ENCODE measurements at regions not wholly inside any gene's neighbourhood (a gene's known extent, or its start where the extent isn't known, plus 50 kb on each side); places are given as distances from the start of the nearest gene placed in this dataset.

- H3K9me3 ChIP-seq (ENCODE audit: control insufficient read depth in 2 of 2, insufficient read depth in 1 of 2, low read length in 1 of 2) = no peaks in the 10 kb centered on the region
- 97% methylated on average over 4 of the region's 4 CpGs for WGBS
- no peaks in the 10 kb centered on the region for H3K4me1 ChIP-seq (ENCODE audit: control insufficient read depth in 2 of 2, insufficient read depth in 2 of 2, low read length in 2 of 2)
- H3K36me3 ChIP-seq (ENCODE audit: control insufficient read depth in 2 of 2, insufficient read depth in 2 of 2, low read length in 1 of 2) = no peaks in the 10 kb centered on the region
- DNase-seq (ENCODE audit: low read depth in 6 of 9, low spot score in 9 of 9) = no peak
- H3K27ac ChIP-seq (ENCODE audit: low read depth in 1 of 2, low read length in 1 of 2) = no peak overlapping the region
- H3K27me3 ChIP-seq (ENCODE audit: control insufficient read depth in 2 of 2, insufficient read depth in 1 of 2, low read length in 1 of 2) = no peaks in the 10 kb centered on the region
- no peak overlapping the region for H3K4me3 ChIP-seq (ENCODE audit: low read length in 2 of 2)
Measured at GRCh38 chr10:9003122-9003521, 948.6 kb downstream of the GATA3 start.

- WGBS = 95% methylated on average over 6 of the region's 6 CpGs
- no peak for DNase-seq (ENCODE audit: low read depth in 6 of 9, low spot score in 9 of 9)
- no peaks in the 10 kb centered on the region for H3K4me1 ChIP-seq (ENCODE audit: control insufficient read depth in 2 of 2, insufficient read depth in 2 of 2, low read length in 2 of 2)
- no peaks in the 10 kb centered on the region for H3K27me3 ChIP-seq (ENCODE audit: control insufficient read depth in 2 of 2, insufficient read depth in 1 of 2, low read length in 1 of 2)
- no peak overlapping the region for H3K4me3 ChIP-seq (ENCODE audit: low read length in 2 of 2)
- H3K36me3 ChIP-seq (ENCODE audit: control insufficient read depth in 2 of 2, insufficient read depth in 2 of 2, low read length in 1 of 2) = no peaks in the 10 kb centered on the region
- H3K9me3 ChIP-seq (ENCODE audit: control insufficient read depth in 2 of 2, insufficient read depth in 1 of 2, low read length in 1 of 2) = no peaks in the 10 kb centered on the region
- H3K27ac ChIP-seq (ENCODE audit: low read depth in 1 of 2, low read length in 1 of 2) = no peak overlapping the region
Measured at GRCh38 chr10:9004736-9005135, 950.2 kb downstream of the GATA3 start.

- H3K36me3 ChIP-seq (ENCODE audit: control insufficient read depth in 2 of 2, insufficient read depth in 2 of 2, low read length in 1 of 2) = no peaks in the 10 kb centered on the region
- no peaks in the 10 kb centered on the region for H3K27me3 ChIP-seq (ENCODE audit: control insufficient read depth in 2 of 2, insufficient read depth in 1 of 2, low read length in 1 of 2)
- H3K4me1 ChIP-seq (ENCODE audit: control insufficient read depth in 2 of 2, insufficient read depth in 2 of 2, low read length in 2 of 2) = peaks cover 0 to 3% of the 10 kb centered on the region in 2 donors
- no peaks in the 10 kb centered on the region for H3K9me3 ChIP-seq (ENCODE audit: control insufficient read depth in 2 of 2, insufficient read depth in 1 of 2, low read length in 1 of 2)
- no peak overlapping the region for H3K4me3 ChIP-seq (ENCODE audit: low read length in 2 of 2)
- WGBS = 86% methylated on average over 9 of the region's 9 CpGs
- no peak for DNase-seq (ENCODE audit: low read depth in 6 of 9, low spot score in 9 of 9)
- H3K27ac ChIP-seq (ENCODE audit: low read depth in 1 of 2, low read length in 1 of 2) = no peak overlapping the region
Measured at GRCh38 chr10:9009505-9009904, 955.0 kb downstream of the GATA3 start.

- Histone ChIP-seq H3K4me1 (ENCODE audit: control insufficient read depth in 2 of 2, insufficient read depth in 2 of 2, low read length in 2 of 2) (peaks cover 0 to 3% of the 10 kb centered on the region in 2 donors), H3K27me3 (ENCODE audit: control insufficient read depth in 2 of 2, insufficient read depth in 1 of 2, low read length in 1 of 2) (no peaks in the 10 kb centered on the region), H3K4me3 (ENCODE audit: low read length in 2 of 2) (no peak overlapping the region), H3K27ac (ENCODE audit: low read depth in 1 of 2, low read length in 1 of 2) (peak overlapping the region; percentile 31 to 41), H3K9me3 (ENCODE audit: control insufficient read depth in 2 of 2, insufficient read depth in 1 of 2, low read length in 1 of 2) (no peaks in the 10 kb centered on the region), H3K36me3 (ENCODE audit: control insufficient read depth in 2 of 2, insufficient read depth in 2 of 2, low read length in 1 of 2) (no peaks in the 10 kb centered on the region)
- WGBS = 4% methylated on average over 1 of the region's 1 CpG
- DNase-seq (ENCODE audit: low read depth in 6 of 9, low spot score in 9 of 9) = peak; percentile 18 to 86 (median 60)
Measured at GRCh38 chr10:9010093-9010492, 955.6 kb downstream of the GATA3 start.

GRCh38 chr10:9010931-9011670, 956.6 kb downstream of the GATA3 start:
- no peak for DNase-seq (ENCODE audit: low read depth in 6 of 9, low spot score in 9 of 9)
- WGBS = 78% methylated on average over 5 of the region's 5 CpGs

GRCh38 chr10:9012312-9012711, 957.8 kb downstream of the GATA3 start:
- no peaks in the 10 kb centered on the region for H3K9me3 ChIP-seq (ENCODE audit: control insufficient read depth in 2 of 2, insufficient read depth in 1 of 2, low read length in 1 of 2)
- H3K4me1 ChIP-seq (ENCODE audit: control insufficient read depth in 2 of 2, insufficient read depth in 2 of 2, low read length in 2 of 2) = peaks cover 0 to 3% of the 10 kb centered on the region in 2 donors
- no peak for DNase-seq (ENCODE audit: low read depth in 6 of 9, low spot score in 9 of 9)
- no peaks in the 10 kb centered on the region for H3K27me3 ChIP-seq (ENCODE audit: control insufficient read depth in 2 of 2, insufficient read depth in 1 of 2, low read length in 1 of 2)
- no peak overlapping the region for H3K4me3 ChIP-seq (ENCODE audit: low read length in 2 of 2)
- no peak overlapping the region for H3K27ac ChIP-seq (ENCODE audit: low read depth in 1 of 2, low read length in 1 of 2)
- 93% methylated on average over 1 of the region's 1 CpG for WGBS
- H3K36me3 ChIP-seq (ENCODE audit: control insufficient read depth in 2 of 2, insufficient read depth in 2 of 2, low read length in 1 of 2) = no peaks in the 10 kb centered on the region

More at GRCh38 chr10:9010931-9011670, 956.6 kb downstream of the GATA3 start:
- H3K9me3 ChIP-seq (ENCODE audit: control insufficient read depth in 2 of 2, insufficient read depth in 1 of 2, low read length in 1 of 2) = no peaks in the 10 kb centered on the region
- peaks cover 0 to 3% of the 10 kb centered on the region in 2 donors for H3K4me1 ChIP-seq (ENCODE audit: control insufficient read depth in 2 of 2, insufficient read depth in 2 of 2, low read length in 2 of 2)
- H3K27ac ChIP-seq (ENCODE audit: low read depth in 1 of 2, low read length in 1 of 2) = no peak overlapping the region
- H3K36me3 ChIP-seq (ENCODE audit: control insufficient read depth in 2 of 2, insufficient read depth in 2 of 2, low read length in 1 of 2) = no peaks in the 10 kb centered on the region
- no peak overlapping the region for H3K4me3 ChIP-seq (ENCODE audit: low read length in 2 of 2)
- H3K27me3 ChIP-seq (ENCODE audit: control insufficient read depth in 2 of 2, insufficient read depth in 1 of 2, low read length in 1 of 2) = no peaks in the 10 kb centered on the region

GRCh38 chr10:9015005-9015404, 960.5 kb downstream of the GATA3 start:
- no peak for DNase-seq (ENCODE audit: low read depth in 6 of 9, low spot score in 9 of 9)
- no peak overlapping the region for H3K27ac ChIP-seq (ENCODE audit: low read depth in 1 of 2, low read length in 1 of 2)
- 94% methylated on average over 2 of the region's 2 CpGs for WGBS
- no peaks in the 10 kb centered on the region for H3K9me3 ChIP-seq (ENCODE audit: control insufficient read depth in 2 of 2, insufficient read depth in 1 of 2, low read length in 1 of 2)
- H3K4me1 ChIP-seq (ENCODE audit: control insufficient read depth in 2 of 2, insufficient read depth in 2 of 2, low read length in 2 of 2) = peaks cover 0 to 3% of the 10 kb centered on the region in 2 donors
- H3K4me3 ChIP-seq (ENCODE audit: low read length in 2 of 2) = no peak overlapping the region
- H3K27me3 ChIP-seq (ENCODE audit: control insufficient read depth in 2 of 2, insufficient read depth in 1 of 2, low read length in 1 of 2) = no peaks in the 10 kb centered on the region
- no peaks in the 10 kb centered on the region for H3K36me3 ChIP-seq (ENCODE audit: control insufficient read depth in 2 of 2, insufficient read depth in 2 of 2, low read length in 1 of 2)

- no peaks in the 10 kb centered on the region for H3K36me3 ChIP-seq (ENCODE audit: control insufficient read depth in 2 of 2, insufficient read depth in 2 of 2, low read length in 1 of 2)
Measured at GRCh38 chr10:9015447-9015846, 961.0 kb downstream of the GATA3 start.

GRCh38 chr10:9016930-9017329, 962.4 kb downstream of the GATA3 start:
- no peak for DNase-seq (ENCODE audit: low read depth in 6 of 9, low spot score in 9 of 9)
- Histone ChIP-seq H3K4me1 (ENCODE audit: control insufficient read depth in 2 of 2, insufficient read depth in 2 of 2, low read length in 2 of 2) (no peaks in the 10 kb centered on the region), H3K27me3 (ENCODE audit: control insufficient read depth in 2 of 2, insufficient read depth in 1 of 2, low read length in 1 of 2) (no peaks in the 10 kb centered on the region), H3K9me3 (ENCODE audit: control insufficient read depth in 2 of 2, insufficient read depth in 1 of 2, low read length in 1 of 2) (no peaks in the 10 kb centered on the region), H3K27ac (ENCODE audit: low read depth in 1 of 2, low read length in 1 of 2) (no peak overlapping the region), H3K4me3 (ENCODE audit: low read length in 2 of 2) (no peak overlapping the region), H3K36me3 (ENCODE audit: control insufficient read depth in 2 of 2, insufficient read depth in 2 of 2, low read length in 1 of 2) (no peaks in the 10 kb centered on the region)
- WGBS = 96% methylated on average over 4 of the region's 4 CpGs

More at GRCh38 chr10:9015447-9015846, 961.0 kb downstream of the GATA3 start:
- Histone ChIP-seq H3K9me3 (ENCODE audit: control insufficient read depth in 2 of 2, insufficient read depth in 1 of 2, low read length in 1 of 2) (no peaks in the 10 kb centered on the region), H3K27me3 (ENCODE audit: control insufficient read depth in 2 of 2, insufficient read depth in 1 of 2, low read length in 1 of 2) (no peaks in the 10 kb centered on the region), H3K4me1 (ENCODE audit: control insufficient read depth in 2 of 2, insufficient read depth in 2 of 2, low read length in 2 of 2) (no peaks in the 10 kb centered on the region), H3K27ac (ENCODE audit: low read depth in 1 of 2, low read length in 1 of 2) (no peak overlapping the region), H3K4me3 (ENCODE audit: low read length in 2 of 2) (no peak overlapping the region)
- no peak for DNase-seq (ENCODE audit: low read depth in 6 of 9, low spot score in 9 of 9)
- 98% methylated on average over 2 of the region's 2 CpGs for WGBS
